ENCODE measurements at regions not wholly inside any gene's neighbourhood (a gene's known extent, or its start where the extent isn't known, plus 50 kb on each side); places are given as distances from the start of the nearest gene placed in this dataset.
"Not testable (repeated sequence)": the region's sequence is repeated elsewhere in the genome, so short reads cannot be mapped to it uniquely, and the experiment has no call there.

- Mint-ChIP-seq H3K36me3 (ENCODE audit: low read depth) (peaks cover 17% of the 10 kb centered on the region), H3K4me1 (ENCODE audit: low read depth) (no peaks in the 10 kb centered on the region), H3K27me3 (no peaks in the 10 kb centered on the region), H3K4me3 (no peak overlapping the region), H3K9me3 (peaks cover 4% of the 10 kb centered on the region), H3K27ac (no peak overlapping the region)
- intact Hi-C loops (cut with DNase I, micrococcal nuclease), result no loop called here
- POLR2A ChIA-PET, result no interaction called here
- no peak for DNase-seq
- Histone ChIP-seq H3K9me3 (ENCODE audit: control insufficient read depth in 1 of 2, insufficient read depth in 1 of 2, low read length in 2 of 2) (peaks cover 0 to 15% of the 10 kb centered on the region in 2 experiments), H3K36me3 (ENCODE audit: insufficient read depth, low read length) (no peaks in the 10 kb centered on the region), H3K4me3 (ENCODE audit: low read length) (no peak overlapping the region), H3K27me3 (ENCODE audit: control insufficient read depth in 1 of 2, insufficient read depth in 2 of 2, low read length in 2 of 2) (no peaks in the 10 kb centered on the region), H3K27ac (ENCODE audit: low read depth in 1 of 2, low read length in 2 of 2) (no peak overlapping the region), H3K4me1 (ENCODE audit: insufficient read depth, low read length) (no peaks in the 10 kb centered on the region)
- CTCF ChIA-PET, result no interaction called here
- no peak for TF ChIP-seq CTCF (IDR thresholded peaks at IDR 0.05)
- no peak for ATAC-seq (ENCODE audit: poor library complexity)
Observed at GRCh38 chr5:21574438-21574837, 1278.7 kb downstream of the CDH12 start.

- no peak overlapping the region for H3K4me3 ChIP-seq (ENCODE audit: low read length)
- no peaks in the 10 kb centered on the region for H3K36me3 ChIP-seq (ENCODE audit: insufficient read depth, low read length)
- CTCF ChIA-PET, result no interaction called here
- no peaks in the 10 kb centered on the region for H3K4me1 ChIP-seq (ENCODE audit: insufficient read depth, low read length)
- no peaks in the 10 kb centered on the region for H3K27me3 ChIP-seq (ENCODE audit: control insufficient read depth in 1 of 2, insufficient read depth in 2 of 2, low read length in 2 of 2)
- no peak overlapping the region for H3K27ac ChIP-seq (ENCODE audit: low read depth in 1 of 2, low read length in 2 of 2)
- H3K4me3 Mint-ChIP-seq, result no peak overlapping the region
- no peak for DNase-seq
- peaks cover 0 to 15% of the 10 kb centered on the region in 2 experiments for H3K9me3 ChIP-seq (ENCODE audit: control insufficient read depth in 1 of 2, insufficient read depth in 1 of 2, low read length in 2 of 2)
- H3K27ac Mint-ChIP-seq, result no peak overlapping the region
- intact Hi-C loops (cut with DNase I, micrococcal nuclease), result no loop called here
- no peak for ATAC-seq (ENCODE audit: poor library complexity)
- no peaks in the 10 kb centered on the region for H3K4me1 Mint-ChIP-seq (ENCODE audit: low read depth)
- H3K36me3 Mint-ChIP-seq (ENCODE audit: low read depth), result peaks cover 22% of the 10 kb centered on the region
- TF ChIP-seq CTCF (IDR thresholded peaks at IDR 0.05), result no peak
- H3K9me3 Mint-ChIP-seq, result peaks cover 3% of the 10 kb centered on the region
- POLR2A ChIA-PET, result no interaction called here
- H3K27me3 Mint-ChIP-seq, result no peaks in the 10 kb centered on the region
Observed at GRCh38 chr5:21573416-21574314, 1279.5 kb downstream of the CDH12 start.

DNA sequence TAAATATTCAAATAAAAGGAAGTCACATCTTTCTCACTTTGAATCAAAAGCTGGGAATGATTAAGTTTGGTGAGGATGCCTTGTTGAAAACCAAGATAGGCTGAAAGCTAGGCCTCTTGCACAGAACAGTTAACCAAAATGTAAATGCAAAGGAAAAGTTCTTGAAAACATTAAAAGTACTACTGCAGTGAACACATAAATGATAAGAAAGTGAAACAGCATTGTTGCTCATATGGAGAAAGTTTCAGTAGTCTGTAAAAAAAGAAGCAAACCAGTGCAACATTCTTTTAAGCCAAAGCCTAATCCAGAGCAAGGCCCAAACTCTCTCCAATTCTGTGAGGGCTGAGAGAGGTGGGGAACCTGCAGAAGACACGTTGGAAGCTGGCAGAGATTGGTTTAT lies 1281.9 kb downstream of the CDH12 start:
- H3K27me3 ChIP-seq (ENCODE audit: control insufficient read depth in 1 of 2, insufficient read depth in 2 of 2, low read length in 2 of 2); H3K27ac Mint-ChIP-seq; DNase-seq; H3K27me3 Mint-ChIP-seq; H3K36me3 ChIP-seq (ENCODE audit: insufficient read depth, low read length); POLR2A ChIA-PET; H3K4me1 ChIP-seq (ENCODE audit: insufficient read depth, low read length); H3K4me3 ChIP-seq (ENCODE audit: low read length); H3K27ac ChIP-seq (ENCODE audit: low read depth in 1 of 2, low read length in 2 of 2); intact Hi-C loops (cut with DNase I, micrococcal nuclease); ATAC-seq (ENCODE audit: poor library complexity); CTCF ChIA-PET; H3K4me3 Mint-ChIP-seq; H3K4me1 Mint-ChIP-seq (ENCODE audit: low read depth); H3K9me3 Mint-ChIP-seq; H3K9me3 ChIP-seq (ENCODE audit: control insufficient read depth in 1 of 2, insufficient read depth in 1 of 2, low read length in 2 of 2): not testable (repeated sequence)
- peaks cover 32% of the 10 kb centered on the region for H3K36me3 Mint-ChIP-seq (ENCODE audit: low read depth)

DNA sequence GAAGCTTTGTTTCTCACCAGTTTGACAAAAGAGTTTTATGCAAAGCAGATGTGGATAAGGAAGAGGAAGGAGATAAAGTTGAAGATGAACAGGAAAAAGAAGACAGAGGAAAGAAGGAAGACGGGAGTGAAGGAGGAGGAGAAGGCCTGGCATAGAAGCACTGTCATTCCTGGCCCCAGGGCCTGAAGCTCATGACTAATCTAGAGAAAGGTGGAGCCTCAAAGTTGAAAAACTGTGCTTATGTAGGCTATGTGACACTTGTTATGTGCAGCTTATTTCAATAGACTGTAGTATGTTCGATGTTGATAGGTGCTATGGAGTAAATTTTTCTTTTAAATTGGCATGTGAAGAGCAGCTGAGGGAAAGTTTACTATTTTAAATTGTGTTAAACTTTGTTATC lies 1294.0 kb downstream of the CDH12 start:
- H3K27ac Mint-ChIP-seq; H3K27me3 ChIP-seq (ENCODE audit: control insufficient read depth in 1 of 2, insufficient read depth in 2 of 2, low read length in 2 of 2); H3K36me3 ChIP-seq (ENCODE audit: insufficient read depth, low read length); H3K4me1 Mint-ChIP-seq (ENCODE audit: low read depth); H3K27me3 Mint-ChIP-seq; H3K9me3 ChIP-seq (ENCODE audit: control insufficient read depth in 1 of 2, insufficient read depth in 1 of 2, low read length in 2 of 2); DNase-seq; POLR2A ChIA-PET; H3K9me3 Mint-ChIP-seq; H3K27ac ChIP-seq (ENCODE audit: low read depth in 1 of 2, low read length in 2 of 2); H3K4me3 Mint-ChIP-seq; CTCF ChIA-PET; H3K4me1 ChIP-seq (ENCODE audit: insufficient read depth, low read length); H3K4me3 ChIP-seq (ENCODE audit: low read length); intact Hi-C loops (cut with DNase I, micrococcal nuclease); ATAC-seq (ENCODE audit: poor library complexity): not testable (repeated sequence)
- H3K36me3 Mint-ChIP-seq (ENCODE audit: low read depth), result peaks cover 16% of the 10 kb centered on the region

GRCh38 chr5:21552263-21552662 lies 1300.9 kb downstream of the CDH12 start:
- H3K9me3 Mint-ChIP-seq; POLR2A ChIA-PET; CTCF ChIA-PET; DNase-seq; H3K27me3 Mint-ChIP-seq; ATAC-seq (ENCODE audit: poor library complexity); H3K27ac ChIP-seq (ENCODE audit: low read depth in 1 of 2, low read length in 2 of 2); H3K27ac Mint-ChIP-seq; intact Hi-C loops (cut with DNase I, micrococcal nuclease); H3K36me3 ChIP-seq (ENCODE audit: insufficient read depth, low read length); H3K4me3 ChIP-seq (ENCODE audit: low read length); H3K4me3 Mint-ChIP-seq; H3K4me1 ChIP-seq (ENCODE audit: insufficient read depth, low read length); H3K4me1 Mint-ChIP-seq (ENCODE audit: low read depth); H3K9me3 ChIP-seq (ENCODE audit: control insufficient read depth in 1 of 2, insufficient read depth in 1 of 2, low read length in 2 of 2); H3K27me3 ChIP-seq (ENCODE audit: control insufficient read depth in 1 of 2, insufficient read depth in 2 of 2, low read length in 2 of 2); H3K36me3 Mint-ChIP-seq (ENCODE audit: low read depth): not testable (repeated sequence)

- H3K27ac Mint-ChIP-seq; DNase-seq; intact Hi-C loops (cut with DNase I, micrococcal nuclease); H3K36me3 Mint-ChIP-seq (ENCODE audit: low read depth); H3K9me3 Mint-ChIP-seq; H3K4me3 ChIP-seq (ENCODE audit: low read length); H3K9me3 ChIP-seq (ENCODE audit: control insufficient read depth in 1 of 2, insufficient read depth in 1 of 2, low read length in 2 of 2); H3K27me3 Mint-ChIP-seq; H3K4me1 ChIP-seq (ENCODE audit: insufficient read depth, low read length); CTCF ChIA-PET; POLR2A ChIA-PET; H3K4me1 Mint-ChIP-seq (ENCODE audit: low read depth); H3K27ac ChIP-seq (ENCODE audit: low read depth in 1 of 2, low read length in 2 of 2); H3K36me3 ChIP-seq (ENCODE audit: insufficient read depth, low read length); H3K4me3 Mint-ChIP-seq; ATAC-seq (ENCODE audit: poor library complexity); H3K27me3 ChIP-seq (ENCODE audit: control insufficient read depth in 1 of 2, insufficient read depth in 2 of 2, low read length in 2 of 2): not testable (repeated sequence)
Observed at GRCh38 chr5:21550916-21551315, 1302.2 kb downstream of the CDH12 start.
